ENCODE measurements at regions not wholly inside any gene's neighbourhood (a gene's known extent, or its start where the extent isn't known, plus 50 kb on each side); places are given as distances from the start of the nearest gene placed in this dataset.
"Not testable (repeated sequence)": the region's sequence is repeated elsewhere in the genome, so short reads cannot be mapped to it uniquely, and the experiment has no call there.

DNA sequence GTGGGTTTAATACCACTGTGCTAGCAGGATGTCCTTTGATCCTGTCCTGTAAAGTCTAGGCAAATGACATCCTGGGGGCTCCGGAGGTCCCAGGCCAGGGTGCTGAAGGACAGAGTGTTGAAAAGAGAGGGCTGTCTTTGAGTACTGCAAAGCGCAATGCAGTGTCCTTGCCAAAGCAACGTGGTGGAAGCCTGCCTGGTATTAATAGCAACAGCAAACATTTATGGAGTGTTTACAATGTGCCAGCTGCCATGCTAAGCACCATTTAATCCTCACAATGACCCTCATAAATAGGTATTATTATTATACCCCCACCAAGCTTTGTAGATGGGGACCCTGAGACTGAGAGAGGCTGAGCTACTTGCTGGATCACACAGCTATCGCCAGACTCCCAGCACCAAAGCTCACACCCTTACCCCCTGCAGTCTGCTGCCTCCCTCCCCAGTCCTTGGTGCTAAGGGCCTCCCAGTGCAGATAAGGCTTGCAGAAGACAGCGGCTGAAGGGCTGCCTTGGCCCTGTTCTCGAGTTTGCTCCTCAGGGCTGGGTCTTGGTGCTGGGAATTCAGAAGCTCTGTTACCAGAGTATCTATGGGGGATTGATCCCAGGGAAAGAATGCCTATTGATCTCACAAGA lies 427.7 kb downstream of the FUT8 start:
- H3K4me3 Mint-ChIP-seq = no peak overlapping the region
- H3K9me3 Mint-ChIP-seq = no peaks in the 10 kb centered on the region
- TF ChIP-seq, protein P1, sequence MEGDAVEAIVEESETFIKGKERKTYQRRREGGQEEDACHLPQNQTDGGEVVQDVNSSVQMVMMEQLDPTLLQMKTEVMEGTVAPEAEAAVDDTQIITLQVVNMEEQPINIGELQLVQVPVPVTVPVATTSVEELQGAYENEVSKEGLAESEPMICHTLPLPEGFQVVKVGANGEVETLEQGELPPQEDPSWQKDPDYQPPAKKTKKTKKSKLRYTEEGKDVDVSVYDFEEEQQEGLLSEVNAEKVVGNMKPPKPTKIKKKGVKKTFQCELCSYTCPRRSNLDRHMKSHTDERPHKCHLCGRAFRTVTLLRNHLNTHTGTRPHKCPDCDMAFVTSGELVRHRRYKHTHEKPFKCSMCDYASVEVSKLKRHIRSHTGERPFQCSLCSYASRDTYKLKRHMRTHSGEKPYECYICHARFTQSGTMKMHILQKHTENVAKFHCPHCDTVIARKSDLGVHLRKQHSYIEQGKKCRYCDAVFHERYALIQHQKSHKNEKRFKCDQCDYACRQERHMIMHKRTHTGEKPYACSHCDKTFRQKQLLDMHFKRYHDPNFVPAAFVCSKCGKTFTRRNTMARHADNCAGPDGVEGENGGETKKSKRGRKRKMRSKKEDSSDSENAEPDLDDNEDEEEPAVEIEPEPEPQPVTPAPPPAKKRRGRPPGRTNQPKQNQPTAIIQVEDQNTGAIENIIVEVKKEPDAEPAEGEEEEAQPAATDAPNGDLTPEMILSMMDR (IDR thresholded peaks at IDR 0.05) = no peak
- H3K27ac Mint-ChIP-seq = no peak overlapping the region
- no peaks in the 10 kb centered on the region for H3K36me3 Mint-ChIP-seq (ENCODE audit: low read depth)
- H3K4me1 Mint-ChIP-seq (ENCODE audit: low read depth) = no peaks in the 10 kb centered on the region
- no peak for DNase-seq
- no peaks in the 10 kb centered on the region; the same call in 1 of the 2 replicates for H3K27me3 Mint-ChIP-seq (ENCODE audit: insufficient read depth)

DNA sequence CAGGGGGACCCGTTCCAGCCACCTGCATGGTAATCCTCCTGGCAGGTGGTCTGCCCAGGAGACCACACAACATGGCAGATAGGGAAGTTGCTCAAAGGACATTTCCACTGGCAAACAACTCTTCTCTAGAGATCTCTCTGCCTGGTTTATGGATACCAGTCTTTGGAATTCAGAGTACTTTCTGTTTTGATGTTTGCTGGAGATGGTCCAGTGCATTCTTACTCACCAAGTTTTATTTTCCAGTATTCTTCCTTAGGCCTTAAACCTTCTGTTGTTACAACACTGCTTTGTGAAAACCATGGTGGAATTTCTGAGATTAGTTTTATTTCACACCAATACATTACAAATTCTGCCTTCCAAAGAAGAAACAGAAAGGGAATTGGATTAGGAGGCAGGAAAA lies 428.3 kb downstream of the FUT8 start:
- DNase-seq = peak; percentile 33
- Mint-ChIP-seq H3K27me3 (ENCODE audit: insufficient read depth) (no peaks in the 10 kb centered on the region; the same call in 1 of the 2 replicates), H3K9me3 (no peaks in the 10 kb centered on the region)

DNA sequence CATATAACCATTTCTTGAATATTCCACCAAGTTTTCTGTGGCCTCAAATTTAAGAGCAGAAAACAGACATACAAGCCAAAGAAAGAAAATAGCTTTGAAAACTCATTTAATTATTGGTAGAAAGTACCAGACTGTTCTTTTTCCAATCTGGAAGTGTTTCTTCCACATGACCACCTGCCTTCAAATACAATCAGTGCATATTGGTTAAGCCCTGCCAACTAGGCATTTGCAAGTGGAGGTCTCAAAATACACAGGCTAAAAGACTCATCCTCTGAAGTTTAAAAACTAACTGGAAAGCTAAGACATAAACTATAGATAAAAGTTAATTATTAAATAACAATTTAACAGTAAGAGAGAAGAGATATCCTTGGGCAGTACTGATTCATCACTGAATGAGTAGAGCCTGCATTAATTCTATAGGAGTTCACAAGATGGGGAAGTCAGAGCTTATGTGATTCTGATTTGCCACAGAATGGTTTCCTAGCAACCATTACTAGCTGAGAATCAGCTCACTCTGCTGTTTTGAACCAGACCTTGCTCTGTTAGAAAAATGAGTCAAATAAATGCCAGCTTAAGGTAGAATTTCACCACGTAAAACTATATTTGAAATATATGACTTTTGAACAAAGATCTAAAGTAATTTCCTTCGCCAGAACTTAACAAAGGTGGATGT lies 433.8 kb downstream of the FUT8 start:
- DNase-seq = no peak
- Mint-ChIP-seq H3K36me3 (ENCODE audit: low read depth) (no peaks in the 10 kb centered on the region), H3K27ac (no peak overlapping the region), H3K4me1 (ENCODE audit: low read depth) (no peaks in the 10 kb centered on the region; the same call in 1 of the 2 replicates), H3K9me3 (no peaks in the 10 kb centered on the region), H3K27me3 (ENCODE audit: insufficient read depth) (peaks cover 8% of the 10 kb centered on the region), H3K4me3 (no peak overlapping the region)
- TF ChIP-seq, protein P1 (IDR thresholded peaks at IDR 0.05) = no peak

More for the DNA sequence above, 428.3 kb downstream of the FUT8 start:
- Mint-ChIP-seq H3K4me1 (ENCODE audit: low read depth) (no peaks in the 10 kb centered on the region), H3K36me3 (ENCODE audit: low read depth) (no peaks in the 10 kb centered on the region), H3K27ac (no peak overlapping the region), H3K4me3 (no peak overlapping the region)
- TF ChIP-seq, protein P1 (IDR thresholded peaks at IDR 0.05) = no peak

DNA sequence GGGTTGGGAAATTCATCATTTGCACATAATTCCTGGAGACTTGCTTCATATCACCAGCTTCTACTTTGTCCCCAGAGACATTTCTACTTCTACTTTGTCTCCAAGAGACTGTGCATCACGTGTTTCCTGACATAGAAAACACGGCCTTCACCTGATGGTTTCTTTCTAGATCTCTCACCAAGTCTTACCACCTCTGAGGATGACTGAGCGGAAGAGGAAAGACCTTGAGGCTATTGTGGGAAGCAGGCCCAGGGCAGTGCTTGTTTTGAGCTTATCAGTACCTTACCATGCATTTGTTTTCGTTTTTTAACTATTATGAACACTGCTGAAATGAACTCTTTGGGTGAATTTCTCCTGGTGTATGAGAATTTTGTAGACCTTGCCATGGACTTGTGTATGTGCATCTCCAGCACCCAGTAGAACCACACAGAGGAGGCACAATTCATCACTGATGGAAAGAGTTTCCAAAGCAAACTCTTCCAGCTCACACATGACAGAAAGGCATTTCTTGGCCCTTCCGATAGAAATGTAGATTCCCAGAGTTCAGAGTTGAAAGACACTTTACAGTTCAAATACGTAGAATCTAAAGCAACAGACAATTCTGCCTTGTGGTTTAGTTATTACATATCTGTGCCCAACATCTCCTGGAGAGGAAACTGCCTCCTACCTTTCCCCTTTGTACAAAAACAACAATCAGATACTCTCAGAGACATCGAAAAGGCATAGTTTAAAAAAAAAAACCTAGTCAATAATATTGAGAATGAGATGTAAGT lies 434.7 kb downstream of the FUT8 start:
- Mint-ChIP-seq H3K27ac (no peak overlapping the region), H3K4me3 (no peak overlapping the region), H3K27me3 (ENCODE audit: insufficient read depth) (peaks cover 11% of the 10 kb centered on the region), H3K36me3 (ENCODE audit: low read depth) (no peaks in the 10 kb centered on the region), H3K4me1 (ENCODE audit: low read depth) (no peaks in the 10 kb centered on the region; the same call in 1 of the 2 replicates), H3K9me3 (no peaks in the 10 kb centered on the region)
- TF ChIP-seq, protein P1 (IDR thresholded peaks at IDR 0.05) = no peak
- DNase-seq = no peak

DNA sequence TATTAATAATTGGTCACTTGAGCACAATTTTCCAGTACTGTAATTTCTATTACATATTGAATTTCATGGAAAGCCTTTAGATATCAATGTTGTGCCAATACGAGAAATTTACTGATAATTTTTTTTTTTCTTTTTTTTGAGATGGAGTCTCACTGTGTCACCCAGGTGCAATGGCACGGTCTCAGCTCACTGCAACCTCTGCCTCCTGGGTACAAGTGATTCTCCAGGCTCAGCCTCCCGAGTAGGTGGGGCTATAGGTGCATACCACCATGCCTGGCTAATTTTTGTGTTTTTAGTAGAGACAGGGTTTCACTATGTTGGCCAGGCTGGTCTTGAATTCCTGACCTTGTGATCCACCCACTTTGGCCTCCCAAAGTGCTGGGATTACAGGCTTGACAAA lies 435.4 kb downstream of the FUT8 start:
- H3K9me3 Mint-ChIP-seq; H3K36me3 Mint-ChIP-seq (ENCODE audit: low read depth); H3K4me1 Mint-ChIP-seq (ENCODE audit: low read depth); H3K4me3 Mint-ChIP-seq; H3K27ac Mint-ChIP-seq; DNase-seq: not testable (repeated sequence)
- H3K27me3 Mint-ChIP-seq (ENCODE audit: insufficient read depth) = peaks cover 15% of the 10 kb centered on the region

DNA sequence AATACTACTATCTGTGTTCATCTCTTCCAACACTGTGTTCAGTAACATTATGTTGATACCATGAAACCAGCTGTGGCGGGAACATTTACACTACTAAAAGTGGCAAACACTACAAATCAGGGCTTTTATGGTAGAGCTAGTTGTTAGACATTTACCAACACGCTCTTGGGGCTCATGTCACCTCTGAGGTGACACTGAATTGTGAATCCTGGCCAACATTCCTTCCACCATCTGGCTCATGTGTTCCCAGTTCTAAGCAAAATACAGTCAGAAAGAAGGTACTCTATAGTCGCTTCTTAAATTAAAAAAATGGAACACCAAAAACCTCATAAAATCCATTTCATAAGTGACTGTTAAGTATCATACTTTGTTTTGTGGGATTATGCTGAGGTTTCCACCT lies 436.6 kb downstream of the FUT8 start:
- Mint-ChIP-seq H3K27me3 (ENCODE audit: insufficient read depth) (peaks cover 20% of the 10 kb centered on the region), H3K36me3 (ENCODE audit: low read depth) (no peaks in the 10 kb centered on the region), H3K4me3 (no peak overlapping the region), H3K9me3 (no peaks in the 10 kb centered on the region), H3K4me1 (ENCODE audit: low read depth) (no peaks in the 10 kb centered on the region; the same call in 1 of the 2 replicates), H3K27ac (no peak overlapping the region)
- TF ChIP-seq, protein P1 (IDR thresholded peaks at IDR 0.05) = no peak
- no peak for DNase-seq
